ENCODE measurements at regions not wholly inside any gene's neighbourhood (a gene's known extent, or its start where the extent isn't known, plus 50 kb on each side); places are given as distances from the start of the nearest gene placed in this dataset.

DNA sequence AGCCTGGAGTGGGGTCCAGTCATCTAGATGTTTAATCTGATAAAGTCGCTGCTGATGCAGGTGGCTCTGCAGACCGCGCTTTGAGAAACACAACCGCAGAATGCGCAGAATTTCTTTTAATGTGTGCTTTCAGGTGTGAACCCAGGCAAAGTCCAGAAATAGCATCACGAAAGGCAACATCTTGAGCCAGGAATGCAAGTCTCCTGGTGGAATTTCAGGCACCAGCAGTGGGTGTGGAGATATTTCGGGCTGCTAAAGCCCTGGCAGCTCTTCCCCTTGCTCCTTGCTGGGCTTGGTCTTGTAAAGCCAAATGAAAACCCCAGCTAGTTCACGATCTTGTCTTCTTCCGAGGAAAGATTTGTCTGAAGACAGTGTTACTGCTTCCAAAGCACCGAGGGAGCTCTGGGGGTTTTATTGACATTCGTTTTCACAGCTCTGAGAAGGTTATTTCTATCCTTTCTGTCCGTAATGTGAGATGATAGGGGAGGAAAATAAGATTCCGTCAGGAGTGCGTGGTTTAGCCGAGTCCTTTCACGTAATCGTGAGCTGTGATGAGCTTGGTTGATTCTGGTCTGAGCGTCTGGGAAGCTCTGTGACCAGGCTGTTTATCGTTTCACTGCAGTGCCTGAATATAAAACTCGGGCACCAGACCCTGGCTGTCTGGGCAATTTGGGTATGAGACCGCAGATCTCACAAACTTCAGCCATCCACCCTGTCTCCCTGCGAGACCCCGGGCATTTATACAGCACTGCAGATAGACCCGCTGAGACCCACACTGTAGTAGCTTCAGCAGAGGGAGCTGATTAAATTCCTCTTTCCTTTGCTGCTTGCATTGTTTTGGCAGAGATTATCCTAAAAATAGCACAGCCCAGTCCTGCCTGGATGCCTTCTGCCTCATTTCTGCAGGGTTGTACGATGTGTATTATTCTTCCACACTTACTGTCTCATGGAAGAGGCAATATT lies 67.0 kb upstream of the SLC25A26 start:
- no peak for DNase-seq (ENCODE audit: low read depth)
- TF ChIP-seq, protein P1, sequence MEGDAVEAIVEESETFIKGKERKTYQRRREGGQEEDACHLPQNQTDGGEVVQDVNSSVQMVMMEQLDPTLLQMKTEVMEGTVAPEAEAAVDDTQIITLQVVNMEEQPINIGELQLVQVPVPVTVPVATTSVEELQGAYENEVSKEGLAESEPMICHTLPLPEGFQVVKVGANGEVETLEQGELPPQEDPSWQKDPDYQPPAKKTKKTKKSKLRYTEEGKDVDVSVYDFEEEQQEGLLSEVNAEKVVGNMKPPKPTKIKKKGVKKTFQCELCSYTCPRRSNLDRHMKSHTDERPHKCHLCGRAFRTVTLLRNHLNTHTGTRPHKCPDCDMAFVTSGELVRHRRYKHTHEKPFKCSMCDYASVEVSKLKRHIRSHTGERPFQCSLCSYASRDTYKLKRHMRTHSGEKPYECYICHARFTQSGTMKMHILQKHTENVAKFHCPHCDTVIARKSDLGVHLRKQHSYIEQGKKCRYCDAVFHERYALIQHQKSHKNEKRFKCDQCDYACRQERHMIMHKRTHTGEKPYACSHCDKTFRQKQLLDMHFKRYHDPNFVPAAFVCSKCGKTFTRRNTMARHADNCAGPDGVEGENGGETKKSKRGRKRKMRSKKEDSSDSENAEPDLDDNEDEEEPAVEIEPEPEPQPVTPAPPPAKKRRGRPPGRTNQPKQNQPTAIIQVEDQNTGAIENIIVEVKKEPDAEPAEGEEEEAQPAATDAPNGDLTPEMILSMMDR (conservative IDR thresholded peaks at IDR 0.05; ENCODE audit: low read depth, low read length): no peak
- H3K4me3 ChIP-seq (ENCODE audit: low read depth, low read length): peak overlapping the region; percentile 49

DNA sequence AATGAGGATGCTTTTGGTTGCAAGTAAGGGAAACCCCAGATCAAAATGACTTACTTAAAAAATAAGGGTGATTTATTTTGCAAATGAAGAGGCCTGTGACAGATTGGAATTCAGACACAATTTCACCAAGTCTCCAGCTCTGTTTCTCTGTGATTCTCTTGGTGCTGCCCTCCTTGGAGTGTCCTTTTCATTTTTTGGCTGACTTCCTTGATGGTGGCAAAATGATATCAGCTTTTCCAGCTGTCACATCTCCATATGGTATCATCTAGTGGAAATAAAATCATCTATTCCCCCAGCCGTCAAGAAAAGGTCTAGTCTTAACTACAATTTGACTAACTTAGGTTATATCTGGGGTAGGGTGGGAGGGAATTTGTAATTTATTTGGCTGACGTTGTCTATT lies 68.5 kb upstream of the SLC25A26 start:
- no peak for DNase-seq (ENCODE audit: low read depth)
- TF ChIP-seq, protein P1 (conservative IDR thresholded peaks at IDR 0.05; ENCODE audit: low read depth, low read length): no peak
- no peak overlapping the region for H3K4me3 ChIP-seq (ENCODE audit: low read depth, low read length)

DNA sequence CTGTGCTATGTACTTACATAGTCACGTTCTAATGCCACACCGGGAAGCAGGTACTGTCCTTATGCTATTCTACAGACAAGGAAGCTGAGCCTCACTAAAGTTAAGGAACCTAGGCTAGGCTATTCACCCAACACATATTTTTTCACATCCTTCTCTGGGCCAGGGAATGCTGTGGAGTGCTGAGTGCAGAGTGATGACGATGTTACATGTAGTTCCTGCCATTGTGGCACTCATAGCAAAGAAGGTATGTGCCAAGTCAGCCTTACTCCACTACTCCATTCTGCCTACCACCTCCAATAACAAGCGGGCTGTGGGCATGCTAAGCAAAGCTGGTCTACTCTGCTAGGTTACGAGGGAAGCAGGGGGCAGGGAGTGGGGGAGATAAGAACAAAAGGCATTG lies 69.8 kb upstream of the SLC25A26 start:
- H3K4me3 ChIP-seq (ENCODE audit: low read depth, low read length): no peak overlapping the region
- TF ChIP-seq, protein P1 (conservative IDR thresholded peaks at IDR 0.05; ENCODE audit: low read depth, low read length): no peak
- no peak for DNase-seq (ENCODE audit: low read depth)

DNA sequence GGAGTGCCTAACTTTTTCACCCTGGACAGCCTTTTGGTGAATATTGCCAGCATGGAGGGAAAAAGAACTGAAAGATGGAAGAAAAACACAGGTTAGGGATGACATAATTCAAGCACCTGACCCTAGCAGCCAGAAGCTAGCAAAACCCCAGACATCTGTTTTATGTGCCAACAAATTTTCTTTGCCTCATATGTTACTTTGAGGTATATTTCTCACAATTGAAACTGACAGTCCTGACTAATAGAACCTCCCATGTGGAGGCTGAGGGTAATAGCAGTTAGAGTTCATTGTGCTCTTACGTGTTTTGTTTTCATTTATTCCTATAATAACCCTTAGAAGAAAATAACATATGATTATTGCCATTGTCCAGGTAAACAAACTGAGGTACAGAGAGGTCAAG lies 71.5 kb upstream of the SLC25A26 start:
- DNase-seq (ENCODE audit: low read depth): no peak

DNA sequence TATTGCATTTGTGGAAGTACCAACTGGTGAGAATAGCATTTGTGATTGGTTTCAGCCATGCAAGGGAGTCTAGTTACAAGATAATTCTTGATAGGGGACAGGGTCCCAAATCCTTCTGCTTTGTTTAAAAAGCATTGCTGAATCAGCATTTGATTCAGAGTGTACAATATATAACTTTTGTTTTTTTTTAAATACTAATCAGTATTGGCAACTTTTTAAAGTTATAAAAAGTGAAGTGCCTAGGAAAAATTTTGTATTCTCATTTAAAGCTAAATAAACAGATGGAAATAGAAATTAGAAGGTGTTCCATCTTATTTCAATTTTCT lies 75.4 kb upstream of the SLC25A26 start:
- TF ChIP-seq, protein P1 (conservative IDR thresholded peaks at IDR 0.05; ENCODE audit: low read depth, low read length): no peak
- H3K4me3 ChIP-seq (ENCODE audit: low read depth, low read length): no peak overlapping the region
- no peak for DNase-seq (ENCODE audit: low read depth)

More for the DNA sequence above, 71.5 kb upstream of the SLC25A26 start:
- H3K4me3 ChIP-seq (ENCODE audit: low read depth, low read length): no peak overlapping the region
- TF ChIP-seq, protein P1 (conservative IDR thresholded peaks at IDR 0.05; ENCODE audit: low read depth, low read length): peak; percentile 3

DNA sequence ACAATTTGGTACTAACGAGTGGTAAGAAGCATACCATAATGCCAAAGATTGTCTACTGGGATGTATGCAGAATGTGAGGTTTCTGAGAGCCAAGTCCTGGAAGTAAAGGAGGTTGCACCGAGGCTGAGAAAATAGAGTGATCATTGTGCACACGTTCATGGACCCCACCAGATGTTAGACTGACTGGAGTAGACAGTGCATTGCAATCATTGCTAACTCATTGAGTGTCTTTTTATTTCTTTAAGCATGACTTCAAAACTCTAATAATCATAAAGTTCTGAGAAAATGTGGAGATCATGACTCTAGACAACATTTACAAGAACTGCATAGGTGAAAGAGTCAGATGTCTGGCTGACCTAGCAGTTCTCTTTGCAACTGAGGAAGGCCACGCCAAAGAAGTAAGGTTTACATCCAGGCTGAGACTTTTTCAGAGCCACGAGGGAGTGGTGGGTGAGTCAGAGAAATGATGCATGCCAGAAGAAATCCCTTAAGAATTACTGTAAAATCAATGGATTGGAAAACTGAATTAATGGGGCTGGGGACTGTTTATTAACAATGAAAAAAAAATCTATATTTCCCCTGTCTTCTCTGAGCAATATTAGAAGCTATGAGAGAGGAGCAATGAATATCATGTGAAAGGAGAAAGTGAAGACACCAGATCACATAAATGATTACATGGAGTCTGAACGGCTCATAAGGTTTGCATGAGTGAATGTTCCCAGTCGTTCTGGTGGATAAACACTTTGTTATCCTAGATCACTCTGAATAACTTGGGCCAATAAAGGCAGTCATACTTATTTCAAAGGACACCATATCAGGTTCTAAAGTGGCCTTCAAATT lies 76.0 kb upstream of the SLC25A26 start:
- H3K4me3 ChIP-seq (ENCODE audit: low read depth, low read length): no peak overlapping the region
- no peak for DNase-seq (ENCODE audit: low read depth)
- TF ChIP-seq, protein P1 (conservative IDR thresholded peaks at IDR 0.05; ENCODE audit: low read depth, low read length): no peak

Data from epithelial cell of proximal tubule (primary cell).